ENCODE measurements at regions not wholly inside any gene's neighbourhood (a gene's known extent, or its start where the extent isn't known, plus 50 kb on each side); places are given as distances from the start of the nearest gene placed in this dataset.

- TF ChIP-seq CTCF (IDR thresholded peaks at IDR 0.05), result no peak
- no peak for TF ChIP-seq POLR2A (IDR thresholded peaks at IDR 0.05)
- no peaks in the 10 kb centered on the region for H3K9me3 ChIP-seq (replicated peaks in 1 of 3)
- no peak overlapping the region for H3K27ac ChIP-seq
- H3K4me3 ChIP-seq, result no peak overlapping the region
- WGBS, 4 donors, result 78 to 90% (median 80%) methylated on average over 2 of the region's 2 CpGs
- DNase-seq, result no peak
- H3K36me3 ChIP-seq (replicated peaks in 1 of 2), result no peaks in the 10 kb centered on the region
- H3K27me3 ChIP-seq, result peaks cover 11% of the 10 kb centered on the region
- H3K4me1 ChIP-seq (replicated peaks in 1 of 2), result no peaks in the 10 kb centered on the region
- intact Hi-C loops (cut with DNase I), result no loop called here
Measured at GRCh38 chr1:172738389-172738788, 79.5 kb downstream of the FASLG start.

- intact Hi-C loops (cut with DNase I), result loop anchor here in 1 of 2 donors (10.0 kb wide), 2 partner anchors 82 to 462 kb away; partner anchors contain the start of gene TNFSF4
- H3K4me1 ChIP-seq (replicated peaks in 1 of 2), result peaks cover 0 to 18% of the 10 kb centered on the region in 2 donors
- peaks cover 11% of the 10 kb centered on the region for H3K27me3 ChIP-seq
- H3K36me3 ChIP-seq (replicated peaks in 1 of 2), result no peaks in the 10 kb centered on the region
- WGBS, 4 donors, result 15 to 23% (median 19%) methylated on average over 8 of the region's 8 CpGs
- DNase-seq, result no peak
- H3K4me3 ChIP-seq, result no peak overlapping the region
- no peak for TF ChIP-seq POLR2A (IDR thresholded peaks at IDR 0.05)
- TF ChIP-seq CTCF (IDR thresholded peaks at IDR 0.05), result peak; percentile 62 to 81 (median 68)
- H3K27ac ChIP-seq, result no peak overlapping the region
- H3K9me3 ChIP-seq (replicated peaks in 1 of 3), result no peaks in the 10 kb centered on the region
Measured at GRCh38 chr1:172742599-172743500, 83.9 kb downstream of the FASLG start.

- WGBS, 4 donors, result 23 to 41% (median 35%) methylated on average over 2 of the region's 2 CpGs
- H3K36me3 ChIP-seq (replicated peaks in 1 of 2), result no peaks in the 10 kb centered on the region
- H3K27ac ChIP-seq, result no peak overlapping the region
- H3K4me3 ChIP-seq, result no peak overlapping the region
- TF ChIP-seq CTCF (IDR thresholded peaks at IDR 0.05), result peak; percentile 40 to 80 (median 63)
- TF ChIP-seq POLR2A (IDR thresholded peaks at IDR 0.05), result no peak
- intact Hi-C loops (cut with DNase I), result loop anchor here (5.0 to 10.0 kb wide), 3 partner anchors 80 to 460 kb away; partner anchors contain the start of gene TNFSF4 (in 1 of the 2)
- H3K9me3 ChIP-seq (replicated peaks in 1 of 3), result no peaks in the 10 kb centered on the region
- H3K27me3 ChIP-seq, result peaks cover 11% of the 10 kb centered on the region
- peak in 5 of 7 donors; percentile 25 to 45 (median 36) for DNase-seq
- H3K4me1 ChIP-seq (replicated peaks in 1 of 2), result peaks cover 0 to 18% of the 10 kb centered on the region in 2 donors
Measured at GRCh38 chr1:172745014-172745413, 86.1 kb downstream of the FASLG start.

GRCh38 chr1:172746091-172746949 lies 87.4 kb downstream of the FASLG start:
- 43 to 47% (median 45%) methylated on average over 3 of the region's 3 CpGs for WGBS, 4 donors
- no peak for TF ChIP-seq POLR2A (IDR thresholded peaks at IDR 0.05)
- intact Hi-C loops (cut with DNase I), result loop anchor here (5.0 to 10.0 kb wide), 3 partner anchors 78 to 458 kb away; partner anchors contain the start of gene TNFSF4 (in 1 of the 2)

More at GRCh38 chr1:172746091-172746949, 87.4 kb downstream of the FASLG start:
- no peak overlapping the region for H3K4me3 ChIP-seq
- peaks cover 0 to 18% of the 10 kb centered on the region in 2 donors for H3K4me1 ChIP-seq (replicated peaks in 1 of 2)
- H3K9me3 ChIP-seq (replicated peaks in 1 of 3), result no peaks in the 10 kb centered on the region
- H3K27me3 ChIP-seq, result peaks cover 8% of the 10 kb centered on the region
- no peaks in the 10 kb centered on the region for H3K36me3 ChIP-seq (replicated peaks in 1 of 2)
- DNase-seq, result peak in 4 of 7 donors; percentile 22 to 50 (median 27)
- peak overlapping the region in 2 of 5 donors; percentile 44 to 50 for H3K27ac ChIP-seq

Data from adrenal gland (tissue), 9 donors.